ENCODE measurements at regions not wholly inside any gene's neighbourhood (a gene's known extent, or its start where the extent isn't known, plus 50 kb on each side); places are given as distances from the start of the nearest gene placed in this dataset.

GRCh38 chr4:136036744-136037143 is 1495.5 kb downstream of the PCDH18 start:
- Histone ChIP-seq H3K36me3 (ENCODE audit: control insufficient read depth in 1 of 2, insufficient read depth in 2 of 2, low read depth in 1 of 2, low read length in 2 of 2) (no peaks in the 10 kb centered on the region), H3K4me2 (ENCODE audit: low read length, poor library complexity, severe bottlenecking) (no peak overlapping the region), H2AFZ (ENCODE audit: low read depth, low read length) (no peak overlapping the region), H3K4ac (ENCODE audit: low read depth in 1 of 2, low read length in 2 of 2) (no peak overlapping the region), H2BK120ac (ENCODE audit: low read depth, low read length) (no peak overlapping the region), H3K4me3 (ENCODE audit: insufficient read depth in 1 of 2, low read depth in 1 of 2, low read length in 2 of 2) (no peak overlapping the region), H3K23ac (ENCODE audit: low read length in 2 of 2) (no peak overlapping the region), H3K9ac (ENCODE audit: low read length) (no peak overlapping the region), H3K18ac (ENCODE audit: low read depth in 1 of 2, low read length in 2 of 2) (no peak overlapping the region), H3K27ac (ENCODE audit: low read length, poor library complexity, severe bottlenecking) (no peak overlapping the region), H2BK15ac (ENCODE audit: low read depth, poor library complexity, severe bottlenecking) (no peak overlapping the region), H3K9me3 (ENCODE audit: control insufficient read depth, low read length) (peaks cover 4% of the 10 kb centered on the region), H3K4me1 (ENCODE audit: control insufficient read depth, insufficient read depth, low read depth, low read length) (no peaks in the 10 kb centered on the region), H2BK5ac (ENCODE audit: low read depth, low read length, poor library complexity, severe bottlenecking) (no peak overlapping the region), H3K14ac (ENCODE audit: low read length in 2 of 2) (no peak overlapping the region), H2BK12ac (ENCODE audit: low read length in 2 of 2) (no peak overlapping the region), H4K91ac (ENCODE audit: low read length) (no peak overlapping the region), H2AK5ac (ENCODE audit: low read length, severe bottlenecking) (no peak overlapping the region), H3K27me3 (ENCODE audit: control insufficient read depth in 1 of 2, insufficient read depth in 1 of 2, low read length in 2 of 2) (no peaks in the 10 kb centered on the region), H4K8ac (ENCODE audit: low read length) (no peak overlapping the region), H3K79me1 (replicated peaks; ENCODE audit: low read length, poor library complexity, severe bottlenecking) (no peaks in the 10 kb centered on the region)
- peak; percentile 92 for DNase-seq
- WGBS: 75% methylated on average over 1 of the region's 1 CpG

DNA sequence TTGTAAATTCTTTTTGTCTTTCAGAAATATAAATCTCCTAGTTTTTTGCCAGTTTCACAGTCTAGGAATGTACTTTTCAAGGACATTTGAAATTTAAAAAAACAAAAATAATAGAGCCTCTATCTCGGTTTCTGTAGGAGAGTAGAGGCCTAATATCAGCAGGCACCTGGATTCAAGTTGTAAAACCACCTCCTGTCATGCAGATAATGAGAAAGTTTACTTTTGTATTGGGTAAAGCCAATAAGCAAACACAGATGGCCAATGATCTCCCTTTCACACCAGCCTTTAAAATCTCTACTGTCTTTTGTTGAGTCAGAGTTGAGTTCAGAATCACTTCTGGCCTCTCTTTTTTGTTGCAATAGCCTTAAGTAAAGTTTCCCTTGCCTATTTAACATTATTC is 1499.9 kb downstream of the PCDH18 start:
- Histone ChIP-seq H3K14ac (ENCODE audit: low read length in 2 of 2) (no peak overlapping the region), H2BK12ac (ENCODE audit: low read length in 2 of 2) (no peak overlapping the region), H3K27me3 (ENCODE audit: control insufficient read depth in 1 of 2, insufficient read depth in 1 of 2, low read length in 2 of 2) (no peaks in the 10 kb centered on the region), H2AK5ac (ENCODE audit: low read length, severe bottlenecking) (no peak overlapping the region), H3K4ac (ENCODE audit: low read depth in 1 of 2, low read length in 2 of 2) (no peak overlapping the region), H3K23ac (ENCODE audit: low read length in 2 of 2) (no peak overlapping the region), H3K4me3 (ENCODE audit: insufficient read depth in 1 of 2, low read depth in 1 of 2, low read length in 2 of 2) (no peak overlapping the region), H3K9me3 (ENCODE audit: control insufficient read depth, low read length) (peaks cover 4% of the 10 kb centered on the region), H3K18ac (ENCODE audit: low read depth in 1 of 2, low read length in 2 of 2) (no peak overlapping the region), H2BK120ac (ENCODE audit: low read depth, low read length) (no peak overlapping the region), H3K4me2 (ENCODE audit: low read length, poor library complexity, severe bottlenecking) (no peak overlapping the region), H4K91ac (ENCODE audit: low read length) (no peak overlapping the region), H3K9ac (ENCODE audit: low read length) (no peak overlapping the region), H3K79me1 (replicated peaks; ENCODE audit: low read length, poor library complexity, severe bottlenecking) (no peaks in the 10 kb centered on the region), H2AFZ (ENCODE audit: low read depth, low read length) (no peak overlapping the region), H2BK5ac (ENCODE audit: low read depth, low read length, poor library complexity, severe bottlenecking) (no peak overlapping the region), H3K36me3 (ENCODE audit: control insufficient read depth in 1 of 2, insufficient read depth in 2 of 2, low read depth in 1 of 2, low read length in 2 of 2) (no peaks in the 10 kb centered on the region), H3K27ac (ENCODE audit: low read length, poor library complexity, severe bottlenecking) (no peak overlapping the region), H4K8ac (ENCODE audit: low read length) (no peak overlapping the region), H2BK15ac (ENCODE audit: low read depth, poor library complexity, severe bottlenecking) (no peak overlapping the region), H3K4me1 (ENCODE audit: control insufficient read depth, insufficient read depth, low read depth, low read length) (no peaks in the 10 kb centered on the region)
- no peak for DNase-seq
- WGBS: 80% methylated on average over 1 of the region's 1 CpG

GRCh38 chr4:136025540-136025939 is 1506.8 kb downstream of the PCDH18 start:
- H3K4ac ChIP-seq (ENCODE audit: low read depth in 1 of 2, low read length in 2 of 2): no peak overlapping the region
- no peak overlapping the region for H2BK15ac ChIP-seq (ENCODE audit: low read depth, poor library complexity, severe bottlenecking)
- no peaks in the 10 kb centered on the region for H3K27me3 ChIP-seq (ENCODE audit: control insufficient read depth in 1 of 2, insufficient read depth in 1 of 2, low read length in 2 of 2)
- H3K27ac ChIP-seq (ENCODE audit: low read length, poor library complexity, severe bottlenecking): no peak overlapping the region
- peaks cover 19% of the 10 kb centered on the region for H3K9me3 ChIP-seq (ENCODE audit: control insufficient read depth, low read length)
- no peak overlapping the region for H4K8ac ChIP-seq (ENCODE audit: low read length)
- H3K79me1 ChIP-seq (replicated peaks; ENCODE audit: low read length, poor library complexity, severe bottlenecking): no peaks in the 10 kb centered on the region
- no peak overlapping the region for H2BK120ac ChIP-seq (ENCODE audit: low read depth, low read length)
- no peak overlapping the region for H3K9ac ChIP-seq (ENCODE audit: low read length)
- H3K4me3 ChIP-seq (ENCODE audit: insufficient read depth in 1 of 2, low read depth in 1 of 2, low read length in 2 of 2): no peak overlapping the region
- no peak overlapping the region for H2AK5ac ChIP-seq (ENCODE audit: low read length, severe bottlenecking)
- no peak overlapping the region for H3K23ac ChIP-seq (ENCODE audit: low read length in 2 of 2)
- no peak overlapping the region for H2BK5ac ChIP-seq (ENCODE audit: low read depth, low read length, poor library complexity, severe bottlenecking)
- no peak overlapping the region for H2BK12ac ChIP-seq (ENCODE audit: low read length in 2 of 2)
- no peak overlapping the region for H3K14ac ChIP-seq (ENCODE audit: low read length in 2 of 2)
- DNase-seq: no peak
- H2AFZ ChIP-seq (ENCODE audit: low read depth, low read length): no peak overlapping the region
- H3K4me2 ChIP-seq (ENCODE audit: low read length, poor library complexity, severe bottlenecking): no peak overlapping the region
- H3K36me3 ChIP-seq (ENCODE audit: control insufficient read depth in 1 of 2, insufficient read depth in 2 of 2, low read depth in 1 of 2, low read length in 2 of 2): no peaks in the 10 kb centered on the region
- H4K91ac ChIP-seq (ENCODE audit: low read length): no peak overlapping the region
- H3K4me1 ChIP-seq (ENCODE audit: control insufficient read depth, insufficient read depth, low read depth, low read length): no peaks in the 10 kb centered on the region
- WGBS: 89% methylated on average over 2 of the region's 2 CpGs
- no peak overlapping the region for H3K18ac ChIP-seq (ENCODE audit: low read depth in 1 of 2, low read length in 2 of 2)

DNA sequence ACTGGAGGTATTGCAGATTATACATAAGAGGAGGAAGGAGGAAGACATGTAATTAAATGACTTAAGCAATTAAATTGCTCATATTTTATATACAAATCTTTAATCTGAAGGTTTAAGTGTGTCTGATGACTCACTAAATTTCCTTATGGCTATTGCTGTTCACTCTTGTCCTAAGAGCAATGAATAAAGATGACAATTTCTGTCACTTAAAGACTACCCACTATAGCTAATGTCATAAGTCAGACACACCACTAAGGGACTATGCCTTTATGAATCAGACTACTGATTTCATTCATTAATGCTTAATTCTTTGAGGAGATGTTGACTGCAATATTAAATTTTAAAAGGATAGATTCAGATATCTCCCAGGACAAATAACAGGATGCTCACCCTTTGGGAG is 1514.7 kb downstream of the PCDH18 start:
- Histone ChIP-seq H3K27me3 (ENCODE audit: control insufficient read depth in 1 of 2, insufficient read depth in 1 of 2, low read length in 2 of 2) (no peaks in the 10 kb centered on the region), H3K4me1 (ENCODE audit: control insufficient read depth, insufficient read depth, low read depth, low read length) (no peaks in the 10 kb centered on the region), H3K4ac (ENCODE audit: low read depth in 1 of 2, low read length in 2 of 2) (no peak overlapping the region), H4K91ac (ENCODE audit: low read length) (no peak overlapping the region), H2BK12ac (ENCODE audit: low read length in 2 of 2) (no peak overlapping the region), H2BK5ac (ENCODE audit: low read depth, low read length, poor library complexity, severe bottlenecking) (no peak overlapping the region), H2AFZ (ENCODE audit: low read depth, low read length) (no peak overlapping the region), H4K8ac (ENCODE audit: low read length) (no peak overlapping the region), H3K79me1 (replicated peaks; ENCODE audit: low read length, poor library complexity, severe bottlenecking) (no peaks in the 10 kb centered on the region), H3K14ac (ENCODE audit: low read length in 2 of 2) (no peak overlapping the region), H3K4me3 (ENCODE audit: insufficient read depth in 1 of 2, low read depth in 1 of 2, low read length in 2 of 2) (no peak overlapping the region), H3K9me3 (ENCODE audit: control insufficient read depth, low read length) (peaks cover 8% of the 10 kb centered on the region), H3K23ac (ENCODE audit: low read length in 2 of 2) (no peak overlapping the region), H3K9ac (ENCODE audit: low read length) (no peak overlapping the region), H3K36me3 (ENCODE audit: control insufficient read depth in 1 of 2, insufficient read depth in 2 of 2, low read depth in 1 of 2, low read length in 2 of 2) (no peaks in the 10 kb centered on the region), H3K18ac (ENCODE audit: low read depth in 1 of 2, low read length in 2 of 2) (no peak overlapping the region), H2AK5ac (ENCODE audit: low read length, severe bottlenecking) (no peak overlapping the region), H3K4me2 (ENCODE audit: low read length, poor library complexity, severe bottlenecking) (no peak overlapping the region), H3K27ac (ENCODE audit: low read length, poor library complexity, severe bottlenecking) (no peak overlapping the region), H2BK120ac (ENCODE audit: low read depth, low read length) (no peak overlapping the region), H2BK15ac (ENCODE audit: low read depth, poor library complexity, severe bottlenecking) (no peak overlapping the region)
- DNase-seq: no peak
